Neuronal stem cell (in vitro differentiated cells): ENCODE measurements at regions not wholly inside any gene's neighbourhood (a gene's known extent, or its start where the extent isn't known, plus 50 kb on each side); places are given as distances from the start of the nearest gene placed in this dataset.

Source experiments
- DNase-seq: peaks from one replicate; pipeline ENCODE4 v3.0.0-alpha.2; 2013; ENCODE audit warnings: low spot score
- H2AFZ ChIP-seq: one replicate; pipeline ENCODE4 v1.6.1; 2013; ENCODE audit warnings: mild to moderate bottlenecking, low read length, inconsistent platforms
- H2AK5ac ChIP-seq: 2 replicates; pipeline ENCODE4 v1.6.1; 2013; ENCODE audit warnings: low read depth, mild to moderate bottlenecking, inconsistent platforms, low read length, moderate library complexity, mixed read lengths
- H2BK120ac ChIP-seq: 2 replicates; pipeline ENCODE4 v1.6.1; 2013; ENCODE audit warnings: low read depth, mild to moderate bottlenecking, inconsistent platforms, low read length, moderate library complexity, mixed read lengths
- H2BK12ac ChIP-seq: one replicate; pipeline ENCODE4 v1.6.1; 2013; ENCODE audit warnings: low read length, inconsistent platforms
- H2BK15ac ChIP-seq: 2 replicates; pipeline ENCODE4 v1.6.1; 2013; ENCODE audit warnings: mild to moderate bottlenecking, low read length, inconsistent platforms, mixed read lengths
- H2BK5ac ChIP-seq: one replicate; pipeline ENCODE4 v1.6.1; 2013; ENCODE audit warnings: inconsistent platforms, mild to moderate bottlenecking, low read length, moderate library complexity
- H3K14ac ChIP-seq: one replicate; pipeline ENCODE4 v1.6.1; 2013; ENCODE audit warnings: low read length, inconsistent platforms
- H3K18ac ChIP-seq: 2 replicates; pipeline ENCODE4 v1.6.1; 2013; ENCODE audit warnings: low read length, inconsistent platforms
- H3K23ac ChIP-seq: 2 replicates; pipeline ENCODE4 v1.6.1; 2013; ENCODE audit warnings: low read depth, mild to moderate bottlenecking, mixed read lengths, low read length, inconsistent platforms; ENCODE audit not compliant: poor library complexity
- H3K27ac ChIP-seq: replicated peaks from 3 replicates; pipeline ENCODE4 v1.5.1; 2013; ENCODE audit warnings: low read length, inconsistent platforms
- H3K27me3 ChIP-seq, 3 experiments: 2 replicates each; pipeline ENCODE4 v1.6.1; 2013; ENCODE audit warnings: low read length in 3 of 3, mild to moderate bottlenecking in 2 of 3, inconsistent platforms in 1 of 3, low read depth in 1 of 3, mixed read lengths in 1 of 3, moderate library complexity in 1 of 3; ENCODE audit not compliant: control insufficient read depth in 3 of 3, insufficient read depth in 3 of 3
- H3K36me3 ChIP-seq, 2 donors: replicated peaks in 1 of 2; 2 replicates each; pipeline ENCODE4 v1.6.1; 2013; ENCODE audit warnings: low read length in 2 of 2; ENCODE audit not compliant: control insufficient read depth in 2 of 2, insufficient read depth in 2 of 2
- H3K4ac ChIP-seq: 2 replicates; pipeline ENCODE4 v1.6.1; 2013; ENCODE audit warnings: inconsistent platforms, mild to moderate bottlenecking, low read length, moderate library complexity
- H3K4me1 ChIP-seq, 2 donors: 1 replicate in 1 of 2; 2 replicates in 1 of 2; pipeline ENCODE4 v1.6.1; 2013; ENCODE audit warnings: low read length in 2 of 2, low read depth in 1 of 2; ENCODE audit not compliant: control insufficient read depth in 2 of 2, insufficient read depth in 1 of 2
- H3K4me2 ChIP-seq: one replicate; pipeline ENCODE4 v1.6.1; 2013; ENCODE audit warnings: mild to moderate bottlenecking, low read length, inconsistent platforms; ENCODE audit not compliant: insufficient read depth, poor library complexity, severe bottlenecking
- H3K4me3 ChIP-seq, 2 donors: 2 replicates each; pipeline ENCODE4 v1.5.1; 2013; ENCODE audit warnings: low read length in 2 of 2, mild to moderate bottlenecking in 2 of 2, inconsistent platforms in 1 of 2, moderate library complexity in 1 of 2
- H3K79me1 ChIP-seq: one replicate; pipeline ENCODE4 v1.6.1; 2013; ENCODE audit warnings: low read depth, mild to moderate bottlenecking, inconsistent platforms, low read length, moderate library complexity
- H3K9ac ChIP-seq: one replicate; pipeline ENCODE4 v1.6.1; 2013; ENCODE audit warnings: mild to moderate bottlenecking, low read depth, low read length, inconsistent platforms; ENCODE audit not compliant: poor library complexity
- H3K9me3 ChIP-seq, 2 donors: replicated peaks in 1 of 2; 2 replicates each; pipeline versions ENCODE3 to v1.6.1; 2013; ENCODE audit warnings: low read length in 2 of 2, mild to moderate bottlenecking in 2 of 2, inconsistent platforms in 1 of 2, low read depth in 1 of 2, mixed read lengths in 1 of 2, moderate library complexity in 1 of 2; ENCODE audit not compliant: control insufficient read depth in 2 of 2, insufficient read depth in 1 of 2
- H4K8ac ChIP-seq: one replicate; pipeline ENCODE4 v1.6.1; 2013; ENCODE audit warnings: low read depth, mild to moderate bottlenecking, inconsistent platforms, low read length, moderate library complexity
- H4K91ac ChIP-seq: one replicate; pipeline ENCODE4 v1.6.1; 2013; ENCODE audit warnings: low read length, low read depth, mild to moderate bottlenecking, inconsistent platforms; ENCODE audit not compliant: poor library complexity
- WGBS, 2 donors: extraction: QIAGEN DNeasy Blood & Tissue Kit; methylation state at CpG; one replicate each; pipeline ENCODE4 v1.1.7; 2013; ENCODE audit warnings: missing lambda C conversion rate in 2 of 2, mixed read lengths in 1 of 2; ENCODE audit not compliant: insufficient read length in 2 of 2, insufficient replicate concordance in 1 of 2; ENCODE audit errors: extremely low coverage in 2 of 2; 5-methylcytosine and 5-hydroxymethylcytosine counted together

- no CpG with 5 or more reads among the region's 1 CpG for WGBS, 2 donors
- Histone ChIP-seq H3K4ac (no peak overlapping the region), H3K27ac (no peak overlapping the region)
Measured at GRCh38 chr1:208785629-208786028, 541.4 kb upstream of the PLXNA2 start.

GRCh38 chr1:208787219-208787618, 543.0 kb upstream of the PLXNA2 start:
- Histone ChIP-seq H3K4me1 (peaks cover 0 to 6% of the 10 kb centered on the region in 2 donors), H4K8ac (no peak overlapping the region), H4K91ac (no peak overlapping the region), H2AK5ac (peak overlapping the region; percentile 0), H3K36me3 (no peaks in the 10 kb centered on the region), H3K4ac (no peak overlapping the region), H3K4me2 (no peak overlapping the region), H3K18ac (no peak overlapping the region), H3K9ac (no peak overlapping the region), H2BK12ac (no peak overlapping the region), H2BK5ac (no peak overlapping the region), H3K23ac (no peak overlapping the region), H2BK120ac (no peak overlapping the region), H3K9me3 (no peaks in the 10 kb centered on the region), H3K14ac (no peak overlapping the region), H3K27me3 (no peaks in the 10 kb centered on the region), H2BK15ac (no peak overlapping the region), H2AFZ (no peak overlapping the region), H3K4me3 (no peak overlapping the region), H3K79me1 (no peaks in the 10 kb centered on the region), H3K27ac (no peak overlapping the region)
- no peak for DNase-seq
- WGBS, 2 donors, result no CpG with 5 or more reads among the region's 3 CpGs

More at GRCh38 chr1:208785629-208786028, 541.4 kb upstream of the PLXNA2 start:
- no peak for DNase-seq
- H2BK120ac ChIP-seq, result no peak overlapping the region
- no peaks in the 10 kb centered on the region for H3K9me3 ChIP-seq
- no peak overlapping the region for H4K8ac ChIP-seq
- no peak overlapping the region for H2BK15ac ChIP-seq
- H2AFZ ChIP-seq, result no peak overlapping the region
- no peak overlapping the region for H3K14ac ChIP-seq
- no peaks in the 10 kb centered on the region for H3K27me3 ChIP-seq
- H3K36me3 ChIP-seq, result no peaks in the 10 kb centered on the region
- H2BK5ac ChIP-seq, result no peak overlapping the region
- no peak overlapping the region for H3K4me3 ChIP-seq
- peaks cover 3 to 11% of the 10 kb centered on the region in 2 donors for H3K4me1 ChIP-seq
- H3K79me1 ChIP-seq, result no peaks in the 10 kb centered on the region
- no peak overlapping the region for H3K23ac ChIP-seq
- no peak overlapping the region for H3K18ac ChIP-seq
- H2AK5ac ChIP-seq, result no peak overlapping the region
- no peak overlapping the region for H3K4me2 ChIP-seq
- H2BK12ac ChIP-seq, result no peak overlapping the region
- no peak overlapping the region for H4K91ac ChIP-seq
- no peak overlapping the region for H3K9ac ChIP-seq

- no peak overlapping the region for H4K91ac ChIP-seq
- no peak overlapping the region for H2AFZ ChIP-seq
- no peaks in the 10 kb centered on the region for H3K36me3 ChIP-seq
- H3K79me1 ChIP-seq, result no peaks in the 10 kb centered on the region
- H2BK120ac ChIP-seq, result no peak overlapping the region
- no peak overlapping the region for H3K4me3 ChIP-seq
- WGBS, 2 donors, result no CpG with 5 or more reads among the region's 1 CpG
- H3K14ac ChIP-seq, result no peak overlapping the region
- no peak overlapping the region for H3K4me2 ChIP-seq
- H4K8ac ChIP-seq, result no peak overlapping the region
- no peak overlapping the region for H2AK5ac ChIP-seq
- H3K9me3 ChIP-seq, result no peaks in the 10 kb centered on the region
- H3K27ac ChIP-seq, result no peak overlapping the region
- H3K4ac ChIP-seq, result no peak overlapping the region
- H3K4me1 ChIP-seq, result peaks cover 0 to 5% of the 10 kb centered on the region in 2 donors
- H3K27me3 ChIP-seq, result no peaks in the 10 kb centered on the region
- no peak overlapping the region for H2BK5ac ChIP-seq
- H2BK12ac ChIP-seq, result no peak overlapping the region
- H2BK15ac ChIP-seq, result no peak overlapping the region
- H3K23ac ChIP-seq, result no peak overlapping the region
- no peak overlapping the region for H3K9ac ChIP-seq
- DNase-seq, result no peak
- H3K18ac ChIP-seq, result no peak overlapping the region
Measured at GRCh38 chr1:208788013-208788540, 543.9 kb upstream of the PLXNA2 start.

GRCh38 chr1:208791456-208791855, 547.3 kb upstream of the PLXNA2 start:
- no peak overlapping the region for H3K23ac ChIP-seq
- no peak overlapping the region for H2AFZ ChIP-seq
- no peaks in the 10 kb centered on the region for H3K79me1 ChIP-seq
- no peaks in the 10 kb centered on the region for H3K36me3 ChIP-seq
- no peak overlapping the region for H4K91ac ChIP-seq
- H3K4me3 ChIP-seq, result no peak overlapping the region
- no peak overlapping the region for H3K27ac ChIP-seq
- H2BK5ac ChIP-seq, result no peak overlapping the region
- no peak overlapping the region for H4K8ac ChIP-seq
- H2BK15ac ChIP-seq, result no peak overlapping the region
- H3K4me1 ChIP-seq, result peaks cover 0 to 2% of the 10 kb centered on the region in 2 donors
- no peak overlapping the region for H2AK5ac ChIP-seq
- no peak overlapping the region for H3K14ac ChIP-seq
- H3K9me3 ChIP-seq, result no peaks in the 10 kb centered on the region
- H3K4ac ChIP-seq, result no peak overlapping the region
- H3K4me2 ChIP-seq, result no peak overlapping the region
- DNase-seq, result no peak
- H2BK12ac ChIP-seq, result no peak overlapping the region
- no peaks in the 10 kb centered on the region for H3K27me3 ChIP-seq
- no peak overlapping the region for H3K9ac ChIP-seq
- H3K18ac ChIP-seq, result no peak overlapping the region
- H2BK120ac ChIP-seq, result no peak overlapping the region
